SKM-1 treated with dmso at 0.1 percent for 144 hours (cell line): ENCODE measurements at regions not wholly inside any gene's neighbourhood (a gene's known extent, or its start where the extent isn't known, plus 50 kb on each side); places are given as distances from the start of the nearest gene placed in this dataset.
"Not testable (repeated sequence)": the region's sequence is repeated elsewhere in the genome, so short reads cannot be mapped to it uniquely, and the experiment has no call there.

Experiments
- DNase-seq: peaks from one replicate; lab custom pipeline; 2025; ENCODE audit not compliant: unreplicated experiment; lab: John Stamatoyannopoulos, UW

DNA sequence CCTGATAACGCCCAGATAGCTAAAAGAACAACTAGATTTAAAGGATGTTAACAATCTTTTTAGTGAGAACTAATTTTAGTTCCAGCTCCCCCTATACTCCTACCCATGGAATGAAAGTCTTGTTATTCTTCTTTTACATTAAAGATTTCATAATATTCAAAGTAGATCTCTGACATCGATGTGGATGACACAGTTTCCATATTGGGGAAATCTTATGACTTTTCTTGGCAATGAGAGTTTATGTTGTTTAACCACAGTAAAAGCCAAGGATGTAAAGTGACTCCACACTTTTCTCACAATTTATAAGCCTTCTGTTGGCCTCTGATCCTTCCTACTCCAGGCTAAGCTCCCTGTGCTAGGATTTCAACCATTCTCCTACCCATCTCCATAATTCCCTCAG is 332.6 kb upstream of the KCNMB2 start:
- DNase-seq, result no peak

DNA sequence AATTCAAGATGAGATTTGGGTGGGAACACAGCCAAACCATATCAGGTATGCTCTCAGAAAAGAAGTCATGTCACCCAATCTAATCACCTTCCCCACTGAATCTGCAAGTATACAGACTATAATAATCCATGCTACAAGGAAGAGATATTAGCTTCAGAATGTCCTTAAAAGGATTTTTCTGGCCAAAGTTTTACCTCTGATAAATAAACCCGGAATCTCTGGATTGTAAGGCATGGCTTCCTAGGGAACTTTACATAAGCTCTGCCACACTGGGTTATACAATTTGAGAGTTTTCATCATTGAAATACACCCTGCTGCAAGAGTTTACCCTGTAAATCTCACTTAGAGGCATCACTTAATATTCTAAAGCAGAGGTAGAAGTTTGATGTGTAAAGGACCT is 330.5 kb upstream of the KCNMB2 start:
- no peak for DNase-seq

DNA sequence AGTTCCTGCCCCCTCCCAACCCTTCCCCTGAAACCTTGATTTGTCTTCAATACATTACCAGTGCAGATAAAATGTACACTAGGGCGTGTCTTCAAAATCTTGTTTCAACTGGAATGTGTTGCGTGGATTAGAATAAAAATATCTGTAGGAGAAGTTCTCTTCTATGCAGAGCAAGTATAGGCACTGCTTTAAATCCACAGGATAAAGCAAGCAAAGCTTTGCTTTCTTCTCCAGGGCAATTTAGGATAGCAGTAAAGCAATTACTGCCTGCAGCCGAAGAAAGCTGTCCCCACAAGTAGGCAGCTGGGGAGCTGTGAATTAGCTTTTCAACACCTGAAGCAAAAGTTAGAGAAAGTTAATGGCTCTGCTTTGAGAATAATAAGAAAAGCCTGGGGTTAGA is 329.7 kb upstream of the KCNMB2 start:
- DNase-seq, result no peak

DNA sequence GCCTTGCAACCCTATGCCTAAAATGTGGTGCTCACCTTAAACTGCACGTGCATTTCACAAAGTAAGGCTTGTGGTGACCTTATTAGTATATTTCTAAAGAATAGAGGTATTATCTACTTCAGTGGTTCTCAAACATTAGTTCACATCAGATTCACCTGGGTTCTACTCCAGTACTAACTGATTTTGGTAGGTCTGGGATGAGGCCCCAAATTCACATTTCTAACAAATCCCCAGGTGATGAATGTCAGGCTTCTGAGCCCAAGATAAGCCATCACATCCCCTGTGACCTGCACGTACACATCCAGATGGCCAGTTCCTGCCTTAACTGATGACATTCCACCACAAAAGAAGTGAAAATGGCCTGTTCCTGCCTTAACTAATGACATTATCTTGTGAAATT is 329.1 kb upstream of the KCNMB2 start:
- not testable (repeated sequence) for DNase-seq

DNA sequence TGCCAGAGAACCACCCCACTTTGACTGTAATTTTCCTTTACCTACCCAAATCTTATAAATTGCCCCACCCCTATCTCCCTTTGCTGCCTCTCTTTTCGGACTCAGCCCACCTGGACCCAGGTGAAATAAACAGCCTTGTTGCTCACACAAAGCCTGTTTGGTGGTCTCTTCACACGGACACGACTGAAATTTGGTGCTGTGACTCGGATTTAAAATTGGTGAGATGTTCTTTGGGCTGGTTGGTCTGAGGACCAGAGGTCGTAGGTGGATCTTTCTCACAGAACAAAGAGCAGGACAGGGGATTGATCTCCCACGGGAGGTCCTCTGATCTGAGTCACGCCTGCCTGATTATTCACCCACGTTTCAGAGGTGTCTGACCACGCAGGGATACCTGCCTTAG is 328.6 kb upstream of the KCNMB2 start:
- DNase-seq, result not testable (repeated sequence)

DNA sequence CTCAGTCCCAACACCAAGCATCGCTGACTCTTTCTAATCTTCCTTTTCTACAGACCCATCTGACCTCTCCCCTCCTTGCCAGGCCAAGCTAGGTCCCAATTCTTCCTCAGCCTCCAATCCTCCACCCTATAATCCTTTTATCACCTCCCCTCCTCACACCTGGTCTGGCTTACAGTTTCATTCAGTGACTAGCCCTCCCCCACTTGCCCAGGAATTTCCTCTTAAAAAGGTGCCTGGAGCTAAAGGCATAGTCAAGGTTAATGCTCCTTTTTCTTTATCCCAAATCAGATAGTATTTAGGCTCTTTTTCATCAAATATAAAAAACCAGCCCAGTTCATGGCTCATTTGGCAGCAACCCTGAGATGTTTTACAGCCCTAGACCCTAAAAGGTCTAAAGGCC is 327.1 kb upstream of the KCNMB2 start:
- not testable (repeated sequence) for DNase-seq

DNA sequence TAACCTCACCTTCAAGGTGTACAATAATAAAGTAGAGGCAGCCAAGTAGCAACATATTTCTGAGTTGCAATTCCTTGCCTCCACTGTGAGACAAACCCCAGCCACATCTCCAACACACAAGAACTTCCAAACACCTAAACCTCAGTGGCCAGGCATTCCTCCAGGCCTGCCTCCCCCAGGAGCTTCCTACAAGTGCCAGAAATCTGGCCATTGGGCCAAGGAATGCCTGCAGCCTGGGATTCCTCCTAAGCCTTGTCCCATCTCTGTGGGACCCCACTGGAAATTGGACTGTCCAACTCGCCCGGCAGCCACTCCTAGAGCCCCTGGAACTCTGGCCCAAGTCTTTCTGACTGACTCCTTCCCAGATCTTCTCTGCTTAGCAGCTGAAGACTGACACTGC is 326.6 kb upstream of the KCNMB2 start:
- DNase-seq, result not testable (repeated sequence)

DNA sequence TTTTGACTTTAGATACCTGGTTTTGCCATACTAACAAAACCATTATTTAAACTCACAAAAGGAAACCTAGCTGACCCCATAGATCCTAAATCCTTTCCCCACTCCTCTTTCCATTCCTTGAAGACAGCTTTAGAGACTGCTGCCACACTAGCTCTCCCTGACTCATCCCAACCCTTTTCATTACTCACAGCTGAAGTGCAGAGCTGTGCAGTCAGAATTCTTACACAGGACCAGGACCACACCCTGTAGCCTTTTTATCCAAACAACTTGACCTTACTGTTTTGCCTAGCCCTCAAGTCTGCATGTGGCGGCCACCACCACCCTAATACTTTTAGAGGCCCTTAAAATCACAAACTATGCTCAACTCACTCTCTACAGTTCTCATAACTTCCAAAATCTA is 325.1 kb upstream of the KCNMB2 start:
- not testable (repeated sequence) for DNase-seq

DNA sequence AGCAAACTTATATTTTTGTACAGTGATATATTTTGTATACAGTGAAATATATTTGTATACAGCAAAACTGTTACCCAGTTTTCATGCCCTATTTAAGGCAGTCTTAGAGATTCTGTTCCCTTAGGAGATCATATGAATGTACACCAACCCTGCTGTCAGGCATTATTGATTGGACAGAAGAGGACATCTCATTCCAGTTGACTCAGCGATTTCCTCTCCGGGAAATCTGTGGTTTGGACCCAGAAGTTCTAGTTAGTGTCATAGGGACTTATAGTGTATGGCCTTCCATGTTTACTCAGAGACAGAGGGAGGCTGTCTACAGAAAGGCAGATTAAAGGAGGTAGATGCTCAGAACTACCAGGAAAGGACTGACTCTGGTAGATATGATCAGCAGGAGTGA is 318.8 kb upstream of the KCNMB2 start:
- no peak for DNase-seq

DNA sequence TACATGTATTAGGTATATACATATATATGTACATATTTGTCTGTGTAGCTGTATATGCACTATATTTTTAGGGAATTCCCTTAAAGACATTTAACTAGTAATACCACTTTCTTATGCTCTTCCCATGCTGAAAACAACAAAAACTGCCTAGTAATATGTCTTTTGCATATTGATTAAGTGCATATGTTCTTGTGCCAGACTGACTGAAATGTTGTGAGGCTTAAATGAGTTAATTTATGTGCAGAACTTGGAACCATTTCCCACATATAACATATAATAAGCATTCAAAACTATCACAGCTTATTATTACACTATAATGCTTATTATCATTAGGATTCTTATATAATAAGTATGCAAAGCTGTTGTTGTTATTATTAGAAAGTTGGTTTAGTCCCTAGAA is 318.0 kb upstream of the KCNMB2 start:
- DNase-seq, result no peak

DNA sequence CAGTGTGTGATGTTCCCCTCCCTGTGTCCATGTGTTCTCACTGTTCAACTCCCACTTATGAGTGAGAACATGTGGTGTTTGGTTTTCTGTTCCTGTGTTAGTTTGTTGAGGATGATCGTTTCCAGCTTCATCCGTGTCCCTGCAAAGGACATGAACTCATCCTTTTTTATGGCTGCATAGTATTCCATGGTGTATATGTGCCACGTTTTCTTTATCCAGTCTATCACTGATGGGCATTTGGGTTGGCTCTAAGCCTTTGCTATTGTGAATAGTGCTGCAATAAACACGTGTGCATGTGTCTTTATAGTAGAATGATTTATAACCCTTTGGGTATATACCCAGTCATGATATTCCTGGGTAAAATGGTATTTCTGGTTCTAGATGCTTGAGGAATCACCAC is 316.6 kb upstream of the KCNMB2 start:
- DNase-seq, result not testable (repeated sequence)

DNA sequence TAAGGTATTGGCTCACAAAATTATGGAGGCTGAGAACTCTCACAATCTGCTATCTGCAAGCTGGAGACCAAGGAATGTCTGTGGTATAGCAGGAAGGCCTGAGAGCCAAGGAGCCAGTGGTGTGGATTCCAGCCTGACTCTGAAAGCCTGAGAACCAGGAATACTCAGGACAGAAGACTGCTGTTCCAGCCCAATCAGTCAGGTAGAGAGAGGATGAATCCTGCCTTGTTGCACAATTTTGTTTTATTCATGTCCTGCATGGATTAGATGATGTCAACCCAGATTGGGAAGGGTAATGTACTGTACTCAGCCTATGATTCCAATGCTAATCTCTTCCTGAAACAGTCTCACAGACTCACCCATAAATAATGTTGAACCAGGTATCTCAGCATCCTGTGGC is 312.4 kb upstream of the KCNMB2 start:
- DNase-seq, result no peak

DNA sequence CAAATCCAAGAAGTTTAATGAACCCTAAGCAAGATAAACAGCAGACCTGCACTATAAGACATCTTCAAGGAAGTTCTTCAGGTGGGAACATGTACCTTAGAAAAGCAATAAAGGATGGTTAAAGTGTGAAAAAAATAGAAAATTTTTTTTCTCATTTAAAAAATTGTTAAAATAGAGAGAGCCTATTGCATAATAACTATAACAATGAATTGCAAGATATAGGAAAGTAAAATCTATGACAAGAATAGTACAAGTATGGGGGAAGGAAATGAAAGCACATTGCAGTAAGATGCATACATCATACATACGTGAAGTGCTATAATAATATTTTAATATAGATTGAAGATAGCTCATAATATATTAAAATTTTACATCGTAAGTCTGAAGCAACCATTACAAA is 310.1 kb upstream of the KCNMB2 start:
- DNase-seq, result no peak

DNA sequence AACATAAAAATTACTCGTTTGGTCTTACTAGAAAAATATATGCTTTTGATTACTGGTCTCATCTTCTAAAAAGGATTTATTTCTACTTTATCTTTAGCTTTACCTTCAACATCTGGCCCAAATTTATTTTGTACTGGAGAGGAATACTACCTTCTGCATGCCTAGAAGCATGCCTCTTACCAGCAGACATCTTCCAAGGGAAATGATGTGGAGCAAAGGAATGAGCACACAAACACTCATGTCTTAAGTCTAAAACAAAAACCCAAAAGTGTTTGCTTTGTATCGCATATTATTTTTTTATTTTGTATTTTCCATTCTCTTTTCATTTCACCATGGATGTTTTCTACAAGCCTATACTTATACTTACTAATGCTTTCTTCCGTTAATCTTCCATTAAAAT is 304.6 kb upstream of the KCNMB2 start:
- no peak for DNase-seq

DNA sequence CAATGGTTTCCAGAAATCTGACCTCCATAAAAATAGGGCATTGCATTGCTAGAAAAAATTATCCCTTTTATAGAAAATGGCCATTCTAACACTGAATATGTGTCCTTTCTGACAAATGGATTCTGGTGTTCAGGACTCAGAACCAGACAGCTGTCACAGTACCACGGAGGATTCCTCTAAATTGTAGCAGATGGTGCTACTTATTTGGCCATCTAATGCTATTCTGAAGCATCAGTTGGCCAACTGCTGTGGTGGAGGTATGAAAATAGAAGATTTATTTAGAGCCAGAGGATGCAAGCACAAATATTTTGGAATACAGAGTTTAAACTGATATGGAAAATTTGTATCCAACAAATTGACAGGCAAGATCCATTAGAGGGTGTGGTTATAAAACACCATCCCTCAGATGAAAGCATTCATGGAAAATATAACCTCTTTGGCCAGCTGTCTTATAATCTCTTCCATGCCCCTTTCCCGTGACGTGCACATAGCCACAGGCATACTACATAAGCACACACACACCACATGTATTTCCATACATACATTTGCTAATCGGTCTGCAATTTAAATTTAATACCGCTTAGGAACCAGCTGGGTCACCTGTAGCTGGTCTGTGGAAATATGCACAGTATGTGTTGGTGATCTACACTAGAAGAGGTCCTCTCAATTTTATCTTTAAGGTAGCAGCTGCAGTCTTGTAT is 302.7 kb upstream of the KCNMB2 start:
- no peak for DNase-seq

DNA sequence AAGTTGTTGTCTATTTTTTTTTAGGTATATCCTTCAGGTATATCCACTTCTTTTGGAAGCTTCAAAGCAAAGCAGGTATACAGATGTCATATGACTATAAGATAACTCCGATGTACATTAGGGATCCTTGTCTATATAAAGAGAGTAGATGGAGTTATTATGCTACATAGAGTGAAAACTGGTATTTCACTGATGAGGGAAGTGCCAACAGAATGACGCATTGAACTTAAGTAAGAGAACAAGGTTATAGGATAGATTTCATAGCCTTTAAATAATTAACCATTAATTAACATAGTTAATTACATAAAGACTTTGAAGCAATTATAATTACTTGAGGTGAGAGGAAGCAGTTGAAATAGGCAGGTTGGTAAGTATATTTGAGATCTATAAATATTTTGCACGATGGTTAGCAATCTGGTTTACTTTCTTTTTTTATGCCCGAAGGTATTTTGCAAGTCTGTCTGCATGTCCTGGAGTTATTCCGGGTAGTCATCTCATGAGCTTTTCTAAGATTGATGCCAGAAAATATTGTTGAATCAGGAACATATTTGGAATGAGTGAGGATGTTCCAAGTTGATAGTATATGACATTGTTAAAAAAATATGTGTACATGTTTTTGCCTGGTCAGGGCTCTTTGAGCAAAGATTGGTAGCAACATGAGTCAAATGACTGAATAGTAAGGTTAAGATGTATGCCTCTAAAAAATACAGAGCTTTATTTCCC is 299.5 kb upstream of the KCNMB2 start:
- DNase-seq, result no peak

DNA sequence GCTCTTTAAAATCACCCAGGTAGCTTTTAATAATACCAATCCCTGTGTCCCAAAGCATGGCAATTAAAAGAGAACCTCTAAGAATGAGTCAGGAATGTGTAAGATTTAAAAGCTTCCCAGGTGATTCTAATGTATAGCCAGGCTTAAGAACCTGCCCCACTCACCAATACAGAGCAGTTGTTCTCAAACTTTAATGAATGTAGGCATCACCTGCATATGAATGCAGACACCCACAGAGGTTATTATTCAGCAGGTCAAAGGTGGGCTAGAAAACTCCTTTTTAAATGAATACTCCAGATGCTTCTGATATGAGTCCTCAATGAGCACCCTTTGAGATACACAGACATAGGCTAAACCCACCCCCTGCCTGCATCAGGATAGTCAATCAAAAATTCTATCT is 298.1 kb upstream of the KCNMB2 start:
- DNase-seq, result no peak

DNA sequence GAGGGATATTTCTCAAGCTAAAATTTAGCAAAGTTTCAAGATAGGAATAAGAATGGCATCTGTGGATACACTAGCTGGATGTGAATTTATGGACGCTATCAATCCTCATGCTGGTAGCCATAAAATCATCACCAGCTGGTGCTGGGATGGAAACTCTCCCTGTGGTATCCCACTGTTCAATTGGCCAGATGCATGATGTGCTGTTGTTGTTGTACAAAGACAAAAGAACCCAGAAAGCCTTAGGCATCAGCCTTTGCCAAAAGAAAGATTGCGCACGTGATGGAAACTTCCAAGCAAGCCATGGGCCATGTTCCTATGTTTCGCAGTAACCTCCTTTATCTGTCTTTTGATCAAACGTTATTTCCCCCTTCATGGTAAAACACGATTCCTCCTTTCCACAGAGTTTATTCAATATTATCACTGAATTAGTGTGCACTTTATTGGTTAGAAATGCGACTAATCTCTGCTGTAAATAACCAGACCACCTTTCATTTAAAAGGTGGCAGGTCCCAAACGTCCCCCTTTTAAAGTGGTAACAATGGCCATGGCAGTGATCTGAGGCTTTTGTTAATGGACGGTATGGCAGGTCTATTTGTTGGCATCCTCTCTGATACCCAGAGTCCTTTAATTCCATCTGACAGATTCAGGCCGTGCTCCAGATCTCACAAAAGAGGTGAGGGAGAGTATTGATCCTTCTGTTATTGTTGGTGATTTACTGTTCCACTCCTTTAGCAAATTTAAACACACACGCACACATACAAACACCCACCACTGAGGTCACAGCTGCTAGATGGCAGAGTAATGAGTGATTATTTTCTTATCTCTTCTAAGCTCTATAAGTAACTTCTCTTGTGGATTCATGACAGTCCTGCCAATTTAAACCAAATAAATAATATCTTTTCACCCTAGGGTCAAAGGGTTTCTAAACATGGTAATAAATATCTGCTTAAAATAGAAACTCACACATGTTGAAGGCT is 291.2 kb upstream of the KCNMB2 start:
- DNase-seq, result no peak

DNA sequence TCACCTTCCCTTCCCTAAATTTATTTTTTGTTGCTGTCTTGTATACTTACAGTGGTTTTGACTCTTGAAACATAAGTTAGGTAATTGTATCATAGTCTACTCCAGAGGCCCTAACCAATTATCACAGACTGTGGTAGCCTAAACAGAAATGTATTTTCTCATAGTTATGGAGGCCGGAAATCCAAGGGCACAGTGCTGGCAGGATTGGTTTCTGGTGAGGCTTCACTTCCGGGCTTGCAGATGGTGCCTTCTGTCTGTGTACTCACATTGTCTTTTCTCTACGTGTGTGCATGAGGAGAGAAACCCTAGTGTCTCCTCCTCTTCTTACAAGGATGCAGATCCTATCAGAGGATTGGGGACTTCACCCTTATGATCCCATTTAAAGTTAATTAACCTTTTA is 290.2 kb upstream of the KCNMB2 start:
- DNase-seq, result no peak

DNA sequence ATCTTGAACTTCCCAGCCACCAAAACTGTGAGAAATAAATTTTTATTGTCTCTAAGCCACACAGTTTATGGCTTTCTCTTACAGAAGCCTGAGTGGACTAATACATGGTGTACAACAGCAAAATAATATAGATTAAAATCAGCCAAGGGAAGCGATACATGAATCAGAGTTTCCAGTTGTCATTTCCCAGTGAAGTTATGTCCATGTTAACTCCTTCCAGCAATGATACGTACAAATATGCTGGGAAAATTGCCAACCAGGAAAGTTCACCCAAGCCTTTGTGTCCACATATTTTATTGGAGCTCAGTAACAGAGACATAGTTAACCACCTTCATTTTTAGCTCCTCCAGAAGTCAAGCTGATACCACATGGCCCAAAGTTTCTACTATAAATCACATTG is 280.9 kb upstream of the KCNMB2 start:
- no peak for DNase-seq

DNA sequence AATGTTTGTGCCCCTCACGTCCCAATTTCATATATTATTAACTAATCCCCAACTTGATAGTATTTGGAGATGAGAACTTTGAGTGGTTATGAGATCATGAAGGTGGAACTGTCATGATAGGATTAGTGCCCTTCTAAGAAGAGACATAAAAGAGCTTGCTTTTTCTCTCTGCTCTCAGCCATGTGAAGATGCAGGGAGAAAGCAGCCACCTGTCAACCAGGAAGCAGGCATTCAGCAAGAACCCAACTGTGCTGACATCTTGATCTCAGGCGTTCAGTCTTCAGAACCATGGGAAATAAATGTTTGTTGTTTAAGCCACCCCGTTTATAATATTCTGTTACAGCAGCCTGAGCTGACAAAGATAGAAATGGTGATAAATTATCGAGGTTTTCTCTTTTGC is 278.7 kb upstream of the KCNMB2 start:
- DNase-seq, result no peak

DNA sequence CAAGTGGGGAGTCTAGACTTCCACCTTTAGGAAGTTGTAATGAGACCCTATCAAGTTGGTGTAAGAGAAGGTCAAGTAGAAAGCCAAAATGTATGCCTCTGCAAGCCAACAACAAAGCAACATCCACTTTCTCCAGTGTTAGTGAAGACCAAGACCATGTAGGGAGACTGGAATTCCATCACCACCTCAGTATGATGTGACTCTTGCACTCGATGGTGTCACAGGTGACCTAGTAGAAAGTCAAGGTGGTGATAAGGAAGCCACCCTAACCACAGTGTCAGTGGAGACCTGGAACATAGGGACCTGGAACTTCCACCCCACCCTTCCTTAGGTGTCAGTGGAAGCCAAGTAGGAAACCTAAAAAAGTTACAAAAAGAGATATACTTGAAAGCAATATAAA is 278.1 kb upstream of the KCNMB2 start:
- DNase-seq, result no peak
